ENCODE measurements at regions not wholly inside any gene's neighbourhood (a gene's known extent, or its start where the extent isn't known, plus 50 kb on each side); places are given as distances from the start of the nearest gene placed in this dataset.

DNA sequence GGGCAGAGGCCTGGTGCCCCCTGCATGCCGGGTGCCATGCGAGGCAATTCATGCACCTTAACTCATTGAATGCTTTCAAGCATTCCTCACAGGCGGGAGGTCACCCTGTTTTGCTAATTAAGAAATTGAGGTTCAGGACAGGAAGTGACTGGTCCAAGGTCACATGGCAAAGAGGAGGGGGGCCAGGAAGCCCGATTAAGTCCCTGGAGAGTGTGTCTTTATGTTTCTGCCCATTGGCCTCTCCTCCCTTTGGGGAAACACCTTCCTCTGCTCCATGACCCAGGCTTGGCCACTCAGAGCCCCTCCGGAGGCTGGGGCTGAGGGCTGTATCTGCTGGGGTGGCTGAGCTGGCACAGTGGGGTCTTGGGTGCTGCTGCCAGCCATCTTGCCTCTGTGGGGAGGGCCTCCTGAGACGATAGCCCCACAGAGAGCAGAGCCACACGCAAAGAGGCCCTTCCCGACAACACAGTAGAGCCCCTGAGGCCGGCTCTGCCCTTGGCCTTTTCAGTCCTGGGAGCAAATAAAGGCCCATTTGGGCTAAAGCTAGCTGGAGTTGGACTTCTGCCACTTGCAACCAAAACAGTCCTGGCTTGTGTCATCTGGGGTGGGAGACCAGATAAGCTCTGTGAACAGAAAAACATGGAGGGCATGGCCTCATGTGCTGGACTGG, 90.8 kb upstream of the NEURL1B start:
- TF ChIP-seq, protein P1, sequence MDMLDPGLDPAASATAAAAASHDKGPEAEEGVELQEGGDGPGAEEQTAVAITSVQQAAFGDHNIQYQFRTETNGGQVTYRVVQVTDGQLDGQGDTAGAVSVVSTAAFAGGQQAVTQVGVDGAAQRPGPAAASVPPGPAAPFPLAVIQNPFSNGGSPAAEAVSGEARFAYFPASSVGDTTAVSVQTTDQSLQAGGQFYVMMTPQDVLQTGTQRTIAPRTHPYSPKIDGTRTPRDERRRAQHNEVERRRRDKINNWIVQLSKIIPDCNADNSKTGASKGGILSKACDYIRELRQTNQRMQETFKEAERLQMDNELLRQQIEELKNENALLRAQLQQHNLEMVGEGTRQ (CRISPR knock-in tag; IDR thresholded peaks at IDR 0.05): no peak
- TF ChIP-seq POLR2A (conservative IDR thresholded peaks at IDR 0.05) (no peak), ELF4 (CRISPR knock-in tag; IDR thresholded peaks at IDR 0.05) (no peak), MED1 (CRISPR knock-in tag; IDR thresholded peaks at IDR 0.05; ENCODE audit: borderline replicate concordance) (no peak), KDM1A (IDR thresholded peaks at IDR 0.05) (no peak)
